OCI-M2 (cell line): ENCODE measurements at regions not wholly inside any gene's neighbourhood (a gene's known extent, or its start where the extent isn't known, plus 50 kb on each side); places are given as distances from the start of the nearest gene placed in this dataset.

ENCODE experiments used
- DNase-seq: peaks from one replicate; lab custom pipeline; 2025; ENCODE audit not compliant: unreplicated experiment; lab: John Stamatoyannopoulos, UW

GRCh38 chr10:78160591-78160990, 126.9 kb downstream of the RPS24 start:
- no peak for DNase-seq

- DNase-seq: no peak
Measured at GRCh38 chr10:78162853-78163252, 129.2 kb downstream of the RPS24 start.

GRCh38 chr10:78164702-78165101, 131.0 kb downstream of the RPS24 start:
- no peak for DNase-seq

GRCh38 chr10:78165172-78165571, 131.5 kb downstream of the RPS24 start:
- DNase-seq: no peak

- no peak for DNase-seq
Measured at GRCh38 chr10:78165617-78166016, 132.0 kb downstream of the RPS24 start.

GRCh38 chr10:78166261-78166660, 132.6 kb downstream of the RPS24 start:
- no peak for DNase-seq

GRCh38 chr10:78169214-78169613, 135.6 kb downstream of the RPS24 start:
- no peak for DNase-seq

- DNase-seq: no peak
Measured at GRCh38 chr10:78170026-78170475, 136.4 kb downstream of the RPS24 start.

GRCh38 chr10:78171633-78172400, 138.2 kb downstream of the RPS24 start:
- DNase-seq: no peak

GRCh38 chr10:78173360-78174015, 139.8 kb downstream of the RPS24 start:
- DNase-seq: no peak

- DNase-seq: no peak
Measured at GRCh38 chr10:78175444-78176015, 141.9 kb downstream of the RPS24 start.

- no peak for DNase-seq
Measured at GRCh38 chr10:78176320-78177317, 143.0 kb downstream of the RPS24 start.

GRCh38 chr10:78177491-78178185, 144.0 kb downstream of the RPS24 start:
- no peak for DNase-seq

- no peak for DNase-seq
Measured at GRCh38 chr10:78178397-78178796, 144.7 kb downstream of the RPS24 start.

GRCh38 chr10:78178940-78179339, 145.3 kb downstream of the RPS24 start:
- DNase-seq: no peak

- no peak for DNase-seq
Measured at GRCh38 chr10:78179886-78180705, 146.4 kb downstream of the RPS24 start.

GRCh38 chr10:78181381-78182055, 147.9 kb downstream of the RPS24 start:
- no peak for DNase-seq

- DNase-seq: no peak
Measured at GRCh38 chr10:78182841-78183240, 149.2 kb downstream of the RPS24 start.
